GM12878 (cell line): ENCODE measurements at regions not wholly inside any gene's neighbourhood (a gene's known extent, or its start where the extent isn't known, plus 50 kb on each side); places are given as distances from the start of the nearest gene placed in this dataset.

Source experiments
- CTCF ChIP-seq, 3 experiments: IDR thresholded peaks in 2 of 3; conservative IDR thresholded peaks in 1 of 3; 2 replicates each; pipeline ENCODE4 v1.5.1; 2011; ENCODE audit warnings: low read depth in 3 of 3, low read length in 3 of 3, mild to moderate bottlenecking in 3 of 3, control low read depth in 2 of 3, moderate library complexity in 2 of 3, inconsistent platforms in 1 of 3, mixed read lengths in 1 of 3; ENCODE audit not compliant: control insufficient read depth in 2 of 3, insufficient read depth in 1 of 3; ENCODE audit errors: extremely low read depth in 1 of 3
- E2F4 ChIP-seq: IDR thresholded peaks from 2 replicates; pipeline ENCODE4 v1.6.1; 2012; ENCODE audit warnings: low read depth, low read length, improper control_type of control experiment
- HDAC6 ChIP-seq: fragments of 200-600 bp; sonication (generic); IDR thresholded peaks from one replicate; pipeline ENCODE4 v1.8.0; 2017; ENCODE audit warnings: antibody characterized with exemption; ENCODE audit not compliant: unreplicated experiment
- SIN3A ChIP-seq: IDR thresholded peaks from 2 replicates; pipeline ENCODE4 v1.6.1; 2012; ENCODE audit warnings: low read depth, low read length, improper control_type of control experiment
- ZBTB40 ChIP-seq: fragments of 450-650 bp; IDR thresholded peaks from 2 replicates; pipeline ENCODE4 v1.6.1; 2016; ENCODE audit warnings: mild to moderate bottlenecking, moderate library complexity, borderline replicate concordance

GRCh38 chr4:141899541-141899940 is 263.2 kb downstream of the IL15 start:
- TF ChIP-seq ZBTB40, result no peak
- TF ChIP-seq E2F4, result no peak
- TF ChIP-seq HDAC6, result no peak
- no peak for TF ChIP-seq SIN3A
- no peak for TF ChIP-seq CTCF (IDR thresholded peaks at IDR 0.05 in 2 of 3, conservative IDR thresholded peaks at IDR 0.05 in 1 of 3; ENCODE audit: control insufficient read depth in 2 of 3, extremely low read depth in 1 of 3, insufficient read depth in 1 of 3, low read depth in 3 of 3, low read length in 3 of 3)
